ENCODE measurements at regions not wholly inside any gene's neighbourhood (a gene's known extent, or its start where the extent isn't known, plus 50 kb on each side); places are given as distances from the start of the nearest gene placed in this dataset.

DNA sequence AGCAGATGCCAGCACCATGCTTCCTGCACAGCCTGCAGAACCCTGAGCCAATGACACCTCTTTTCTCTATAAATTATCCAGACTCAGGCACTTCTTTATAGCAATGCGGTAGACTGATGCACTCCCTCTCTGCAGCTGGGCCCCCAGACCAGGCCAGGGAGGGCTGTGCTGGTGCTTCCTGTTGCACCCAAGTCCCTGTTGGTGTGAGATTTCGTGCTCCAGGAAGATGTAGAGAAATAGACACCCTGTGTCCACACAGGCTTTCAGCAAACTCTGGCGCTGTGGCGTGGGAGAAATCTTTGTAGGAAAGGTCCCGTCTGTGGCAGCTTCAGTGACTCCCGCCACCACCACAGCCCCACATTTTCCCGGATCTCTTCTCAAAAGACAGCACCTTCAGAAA is 572.2 kb downstream of the GALR1 start:
- H3K9ac ChIP-seq (ENCODE audit: low read length), result no peak overlapping the region
- H4K20me1 ChIP-seq (ENCODE audit: insufficient read depth, low read length), result no peaks in the 10 kb centered on the region
- H2AFZ ChIP-seq (ENCODE audit: low read depth, low read length), result no peak overlapping the region
- H3K36me3 ChIP-seq (replicated peaks; ENCODE audit: low read depth, low read length), result no peaks in the 10 kb centered on the region
- no peaks in the 10 kb centered on the region for H3K9me3 ChIP-seq (ENCODE audit: insufficient read depth, low read length)
- TF ChIP-seq EZH2phosphoT487 (IDR thresholded peaks at IDR 0.05; ENCODE audit: low read depth), result no peak
- TF ChIP-seq, protein P1, sequence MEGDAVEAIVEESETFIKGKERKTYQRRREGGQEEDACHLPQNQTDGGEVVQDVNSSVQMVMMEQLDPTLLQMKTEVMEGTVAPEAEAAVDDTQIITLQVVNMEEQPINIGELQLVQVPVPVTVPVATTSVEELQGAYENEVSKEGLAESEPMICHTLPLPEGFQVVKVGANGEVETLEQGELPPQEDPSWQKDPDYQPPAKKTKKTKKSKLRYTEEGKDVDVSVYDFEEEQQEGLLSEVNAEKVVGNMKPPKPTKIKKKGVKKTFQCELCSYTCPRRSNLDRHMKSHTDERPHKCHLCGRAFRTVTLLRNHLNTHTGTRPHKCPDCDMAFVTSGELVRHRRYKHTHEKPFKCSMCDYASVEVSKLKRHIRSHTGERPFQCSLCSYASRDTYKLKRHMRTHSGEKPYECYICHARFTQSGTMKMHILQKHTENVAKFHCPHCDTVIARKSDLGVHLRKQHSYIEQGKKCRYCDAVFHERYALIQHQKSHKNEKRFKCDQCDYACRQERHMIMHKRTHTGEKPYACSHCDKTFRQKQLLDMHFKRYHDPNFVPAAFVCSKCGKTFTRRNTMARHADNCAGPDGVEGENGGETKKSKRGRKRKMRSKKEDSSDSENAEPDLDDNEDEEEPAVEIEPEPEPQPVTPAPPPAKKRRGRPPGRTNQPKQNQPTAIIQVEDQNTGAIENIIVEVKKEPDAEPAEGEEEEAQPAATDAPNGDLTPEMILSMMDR (IDR thresholded peaks at IDR 0.05; ENCODE audit: low read depth, low read length), result no peak
- H3K4me1 ChIP-seq (ENCODE audit: low read length), result no peaks in the 10 kb centered on the region
- H3K27ac ChIP-seq (ENCODE audit: low read length), result no peak overlapping the region
- H3K4me2 ChIP-seq (ENCODE audit: low read length), result no peak overlapping the region
- H3K79me2 ChIP-seq (ENCODE audit: low read length), result no peaks in the 10 kb centered on the region
- no peak overlapping the region for H3K4me3 ChIP-seq (ENCODE audit: low read length)
- H3K27me3 ChIP-seq (ENCODE audit: low read depth, low read length), result no peaks in the 10 kb centered on the region

DNA sequence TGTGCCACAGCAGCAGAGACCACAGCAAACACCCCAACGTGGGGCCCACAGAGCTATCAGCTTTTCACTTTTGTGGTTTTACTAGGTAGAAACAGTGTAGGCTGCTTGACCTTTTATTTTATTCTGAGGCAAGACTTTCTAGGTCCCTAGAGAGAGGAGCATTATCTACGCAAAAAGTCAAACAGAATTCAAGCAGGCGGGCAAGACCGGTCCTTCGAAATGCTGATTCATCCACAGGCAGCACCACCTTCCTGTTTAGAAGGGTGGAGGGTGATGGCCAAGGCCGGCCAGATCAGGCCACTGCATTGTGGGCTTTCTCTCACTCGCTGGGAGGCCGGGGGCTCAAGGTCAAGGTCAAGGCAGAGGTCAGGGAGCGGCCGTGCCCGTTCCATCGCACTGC is 573.0 kb downstream of the GALR1 start:
- H3K4me1 ChIP-seq (ENCODE audit: low read length), result no peaks in the 10 kb centered on the region
- H4K20me1 ChIP-seq (ENCODE audit: insufficient read depth, low read length), result no peaks in the 10 kb centered on the region
- H3K4me3 ChIP-seq (ENCODE audit: low read length), result no peak overlapping the region
- no peaks in the 10 kb centered on the region for H3K27me3 ChIP-seq (ENCODE audit: low read depth, low read length)
- no peaks in the 10 kb centered on the region for H3K9me3 ChIP-seq (ENCODE audit: insufficient read depth, low read length)
- H3K36me3 ChIP-seq (replicated peaks; ENCODE audit: low read depth, low read length), result no peaks in the 10 kb centered on the region
- H3K4me2 ChIP-seq (ENCODE audit: low read length), result no peak overlapping the region
- no peak for TF ChIP-seq EZH2phosphoT487 (IDR thresholded peaks at IDR 0.05; ENCODE audit: low read depth)
- TF ChIP-seq, protein P1 (IDR thresholded peaks at IDR 0.05; ENCODE audit: low read depth, low read length), result no peak
- H2AFZ ChIP-seq (ENCODE audit: low read depth, low read length), result no peak overlapping the region
- H3K27ac ChIP-seq (ENCODE audit: low read length), result no peak overlapping the region
- no peaks in the 10 kb centered on the region for H3K79me2 ChIP-seq (ENCODE audit: low read length)
- no peak overlapping the region for H3K9ac ChIP-seq (ENCODE audit: low read length)

DNA sequence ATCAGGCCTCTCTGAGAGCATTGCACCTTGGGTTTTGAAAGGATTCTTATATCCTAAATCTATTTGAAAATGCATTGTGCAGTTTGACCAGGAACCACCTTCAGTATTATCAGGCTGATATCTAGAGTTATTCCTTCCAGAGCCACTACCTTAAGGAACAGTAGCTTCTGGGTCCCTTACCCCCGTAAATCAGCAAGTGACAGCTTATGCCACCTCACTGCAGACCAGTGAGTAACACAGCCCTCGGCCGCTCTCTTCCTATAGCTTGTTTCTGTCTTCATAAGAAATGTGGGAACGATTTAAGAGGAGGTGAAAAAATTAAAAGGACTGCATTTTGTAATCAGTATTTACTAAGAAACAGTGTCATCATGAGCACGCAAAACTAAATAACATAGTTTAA is 584.2 kb downstream of the GALR1 start:
- Histone ChIP-seq H3K4me3 (ENCODE audit: low read length) (no peak overlapping the region), H3K9me3 (ENCODE audit: insufficient read depth, low read length) (no peaks in the 10 kb centered on the region), H3K4me2 (ENCODE audit: low read length) (no peak overlapping the region), H3K36me3 (replicated peaks; ENCODE audit: low read depth, low read length) (no peaks in the 10 kb centered on the region), H3K4me1 (ENCODE audit: low read length) (no peaks in the 10 kb centered on the region), H2AFZ (ENCODE audit: low read depth, low read length) (no peak overlapping the region), H3K27me3 (ENCODE audit: low read depth, low read length) (no peaks in the 10 kb centered on the region), H3K27ac (ENCODE audit: low read length) (no peak overlapping the region), H3K9ac (ENCODE audit: low read length) (no peak overlapping the region), H4K20me1 (ENCODE audit: insufficient read depth, low read length) (no peaks in the 10 kb centered on the region), H3K79me2 (ENCODE audit: low read length) (no peaks in the 10 kb centered on the region)
- TF ChIP-seq EZH2phosphoT487 (IDR thresholded peaks at IDR 0.05; ENCODE audit: low read depth), result no peak
- TF ChIP-seq, protein P1 (IDR thresholded peaks at IDR 0.05; ENCODE audit: low read depth, low read length), result no peak

DNA sequence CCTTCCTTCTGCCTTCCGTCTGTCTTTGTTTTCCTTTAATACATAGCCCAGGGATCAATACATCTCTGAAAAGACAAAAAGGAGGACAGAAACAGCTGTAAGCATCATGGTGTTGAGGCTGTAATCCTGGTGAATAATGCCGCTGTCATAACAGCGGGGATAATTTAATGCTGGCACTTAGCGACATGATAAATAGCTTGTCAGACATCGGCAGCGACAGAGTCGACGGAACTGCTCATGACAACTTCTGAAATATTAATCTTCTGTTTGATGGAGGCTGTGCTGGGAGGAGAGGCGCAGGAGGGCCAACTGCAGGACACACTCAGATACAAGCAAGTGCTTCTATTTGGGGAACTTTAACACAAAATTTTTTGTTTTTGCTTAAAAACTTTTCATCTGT is 602.2 kb downstream of the GALR1 start:
- H2AFZ ChIP-seq (ENCODE audit: low read depth, low read length), result no peak overlapping the region
- H3K9ac ChIP-seq (ENCODE audit: low read length), result no peak overlapping the region
- H3K27ac ChIP-seq (ENCODE audit: low read length), result no peak overlapping the region
- no peaks in the 10 kb centered on the region for H3K4me1 ChIP-seq (ENCODE audit: low read length)
- H3K4me3 ChIP-seq (ENCODE audit: low read length), result no peak overlapping the region
- no peaks in the 10 kb centered on the region for H3K36me3 ChIP-seq (replicated peaks; ENCODE audit: low read depth, low read length)
- H3K9me3 ChIP-seq (ENCODE audit: insufficient read depth, low read length), result no peaks in the 10 kb centered on the region
- TF ChIP-seq, protein P1 (IDR thresholded peaks at IDR 0.05; ENCODE audit: low read depth, low read length), result no peak
- no peak for TF ChIP-seq EZH2phosphoT487 (IDR thresholded peaks at IDR 0.05; ENCODE audit: low read depth)
- H3K27me3 ChIP-seq (ENCODE audit: low read depth, low read length), result peaks cover 3% of the 10 kb centered on the region; the same call in 1 of the 2 replicates
- no peaks in the 10 kb centered on the region for H4K20me1 ChIP-seq (ENCODE audit: insufficient read depth, low read length)
- H3K4me2 ChIP-seq (ENCODE audit: low read length), result no peak overlapping the region
- H3K79me2 ChIP-seq (ENCODE audit: low read length), result no peaks in the 10 kb centered on the region
